ENCODE measurements at regions not wholly inside any gene's neighbourhood (a gene's known extent, or its start where the extent isn't known, plus 50 kb on each side); places are given as distances from the start of the nearest gene placed in this dataset.
"Not testable (repeated sequence)": the region's sequence is repeated elsewhere in the genome, so short reads cannot be mapped to it uniquely, and the experiment has no call there.

DNA sequence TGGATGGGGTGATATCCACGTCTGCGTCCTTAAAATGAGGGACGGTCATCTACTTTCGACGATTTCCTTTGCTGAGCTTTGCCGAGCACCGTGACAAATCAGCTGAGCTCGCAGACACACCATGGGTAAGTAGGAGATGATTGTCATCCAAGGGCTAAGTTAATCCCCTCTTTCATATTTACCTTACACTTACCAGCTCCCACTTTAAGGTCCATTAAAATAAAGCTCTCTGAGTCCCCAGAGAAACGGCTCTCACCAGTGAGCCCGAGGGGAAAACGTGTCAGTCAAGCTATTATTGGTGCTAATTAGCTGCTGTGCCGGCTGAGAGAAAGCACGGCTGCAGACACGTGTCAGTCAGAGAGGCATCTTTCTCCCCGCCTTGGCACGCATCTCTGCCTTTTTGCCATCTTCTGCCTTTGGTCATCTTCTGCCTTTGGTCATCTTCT lies 72.2 kb downstream of the CRLF2 start:
- DNase-seq (ENCODE audit: low read depth in 2 of 2), result no peak

DNA sequence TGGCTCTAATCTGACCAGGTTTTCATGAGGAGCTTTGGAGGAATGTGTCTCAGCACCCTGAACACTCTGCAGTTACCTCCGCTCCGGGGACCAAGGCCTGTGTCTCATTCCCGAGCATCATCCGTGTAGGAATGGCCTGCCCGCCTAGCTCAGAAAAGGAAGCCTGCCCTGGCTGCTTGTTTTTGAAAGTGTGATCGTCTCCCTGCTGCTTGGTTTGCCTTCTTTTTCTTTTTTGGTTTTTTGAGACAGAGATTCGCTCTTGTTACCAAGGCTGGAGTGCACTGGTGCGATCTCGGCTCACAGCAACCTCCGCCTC lies 73.3 kb downstream of the CRLF2 start:
- no peak for DNase-seq (ENCODE audit: low read depth in 2 of 2)

DNA sequence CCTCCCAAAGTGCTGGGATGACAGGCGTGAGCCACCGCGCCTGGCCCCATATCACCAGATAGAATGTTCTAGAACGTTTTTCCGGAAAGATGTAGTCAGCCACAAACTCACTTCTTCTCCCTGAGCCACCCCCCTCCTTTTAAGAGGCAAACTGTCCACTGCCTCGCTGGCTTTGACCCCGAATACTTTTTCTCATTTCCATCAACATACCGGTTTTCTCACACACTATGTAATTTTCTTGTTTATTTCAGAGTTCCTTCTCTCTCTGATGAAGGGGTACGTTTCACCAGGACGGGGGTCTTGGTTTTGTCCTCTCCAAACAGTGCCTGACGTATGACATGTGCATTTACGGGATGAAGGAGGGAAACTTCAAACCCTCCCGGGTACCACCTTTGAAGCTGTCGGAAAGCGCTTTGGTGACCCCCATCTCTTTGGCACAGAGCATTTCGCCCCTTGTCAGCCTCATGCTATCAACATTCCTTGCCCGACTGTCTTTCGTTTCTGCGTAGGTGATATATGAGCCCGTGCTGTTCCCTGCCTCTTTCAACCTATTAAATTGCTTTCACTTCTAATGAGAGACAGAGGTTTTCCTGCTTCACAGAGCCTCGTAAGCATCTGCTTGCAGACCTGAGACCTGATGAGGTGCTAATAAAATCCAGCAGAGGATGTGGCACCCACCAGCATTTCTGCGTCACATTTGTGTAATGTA lies 73.8 kb downstream of the CRLF2 start:
- DNase-seq (ENCODE audit: low read depth in 2 of 2), result no peak

DNA sequence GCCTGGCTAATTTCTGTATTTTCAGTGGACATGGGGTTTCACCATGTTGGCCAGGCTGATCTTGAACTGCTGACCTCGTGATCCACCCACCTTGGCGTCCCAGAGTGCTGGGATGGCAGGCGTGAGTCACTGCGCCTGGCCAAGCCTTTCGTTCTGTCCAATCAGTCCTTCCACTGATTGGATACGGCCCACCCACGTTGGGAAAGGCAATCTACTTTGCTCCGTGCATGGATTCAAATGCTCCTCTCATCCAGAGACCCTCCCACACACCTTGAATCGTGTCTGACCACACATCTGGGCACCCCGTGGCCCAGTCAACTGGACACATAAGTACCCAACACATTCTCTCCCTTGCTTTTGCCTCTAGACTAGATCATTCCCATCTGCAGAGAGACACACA lies 74.9 kb downstream of the CRLF2 start:
- no peak for DNase-seq (ENCODE audit: low read depth in 2 of 2)

DNA sequence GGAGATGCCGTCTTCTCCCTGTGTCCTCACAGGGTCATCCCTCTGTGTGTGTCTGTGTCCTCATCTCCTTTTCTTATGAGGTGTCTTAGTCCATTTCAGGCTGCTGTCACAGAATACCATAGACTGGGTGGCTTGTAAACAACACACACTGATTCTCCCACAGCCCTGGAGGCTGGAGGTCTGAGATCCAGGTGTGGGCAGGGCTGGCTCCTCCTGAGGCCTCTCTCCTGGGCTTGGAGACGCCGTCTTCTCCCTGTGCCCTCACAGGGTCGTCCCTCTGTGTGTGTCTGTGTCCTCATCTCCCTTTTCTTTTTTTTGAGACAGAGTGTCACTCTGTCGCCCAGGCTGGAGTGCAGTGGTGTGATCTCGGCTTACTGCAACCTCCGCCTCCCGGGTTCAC lies 75.9 kb downstream of the CRLF2 start:
- DNase-seq (ENCODE audit: low read depth in 2 of 2), result not testable (repeated sequence)

DNA sequence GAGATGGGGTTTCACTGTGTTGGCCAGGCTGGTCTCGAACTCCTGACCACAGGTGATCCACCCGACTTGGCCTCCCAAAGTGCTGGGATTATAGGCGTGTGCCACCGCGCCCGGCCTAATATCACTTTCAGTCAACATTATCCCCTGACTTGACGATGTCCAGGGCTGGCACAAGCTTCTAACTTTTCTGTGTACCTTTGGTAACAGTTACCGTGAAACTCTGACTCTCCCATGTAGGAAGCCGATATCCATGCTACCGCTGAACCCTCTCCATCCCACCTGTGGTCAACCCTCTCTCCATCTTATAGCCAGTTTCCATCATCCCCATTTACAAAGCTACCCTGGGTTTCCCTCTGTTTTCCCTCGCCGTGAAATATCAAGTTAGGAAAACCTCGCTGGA lies 77.5 kb downstream of the CRLF2 start:
- DNase-seq (ENCODE audit: low read depth in 2 of 2), result no peak

DNA sequence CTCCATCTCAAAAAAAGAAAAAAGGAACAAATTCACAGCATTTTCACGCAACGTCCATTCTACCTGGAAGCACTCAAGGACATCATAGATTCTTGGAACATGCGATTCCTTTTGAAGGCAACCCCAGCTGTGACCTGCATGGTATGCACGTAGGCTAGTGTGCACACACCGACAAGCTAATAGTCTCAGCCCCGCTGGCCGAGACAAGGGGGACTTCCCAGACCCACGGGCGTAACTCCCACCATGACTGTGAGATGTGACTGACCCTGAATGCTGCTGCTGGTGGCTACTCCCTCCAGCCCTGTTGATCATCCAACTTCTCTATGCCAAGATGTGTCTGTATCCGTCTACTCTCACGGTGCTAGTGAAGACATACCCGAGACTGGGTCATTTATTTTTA lies 78.3 kb downstream of the CRLF2 start:
- DNase-seq (ENCODE audit: low read depth in 2 of 2), result no peak

DNA sequence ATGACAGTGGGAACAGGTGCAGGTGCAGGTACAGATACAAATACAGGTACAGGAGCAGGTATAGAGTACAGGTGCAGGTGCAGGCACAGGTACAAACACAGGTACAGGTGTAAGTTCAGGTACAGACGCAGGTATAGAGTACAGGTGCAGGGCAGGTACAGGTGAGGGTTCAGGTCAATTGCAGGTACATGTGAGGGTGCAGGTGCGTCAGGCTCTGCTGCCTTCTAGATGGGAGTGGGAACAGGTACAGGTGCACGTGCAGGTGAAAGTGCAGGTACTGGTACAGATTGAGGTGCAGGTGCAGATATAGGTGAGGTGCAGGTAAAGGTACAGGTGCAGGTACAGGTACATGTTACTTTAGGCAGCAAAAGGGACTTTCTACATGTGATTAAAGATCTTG lies 85.7 kb downstream of the CRLF2 start:
- DNase-seq (ENCODE audit: low read depth in 2 of 2), result no peak

DNA sequence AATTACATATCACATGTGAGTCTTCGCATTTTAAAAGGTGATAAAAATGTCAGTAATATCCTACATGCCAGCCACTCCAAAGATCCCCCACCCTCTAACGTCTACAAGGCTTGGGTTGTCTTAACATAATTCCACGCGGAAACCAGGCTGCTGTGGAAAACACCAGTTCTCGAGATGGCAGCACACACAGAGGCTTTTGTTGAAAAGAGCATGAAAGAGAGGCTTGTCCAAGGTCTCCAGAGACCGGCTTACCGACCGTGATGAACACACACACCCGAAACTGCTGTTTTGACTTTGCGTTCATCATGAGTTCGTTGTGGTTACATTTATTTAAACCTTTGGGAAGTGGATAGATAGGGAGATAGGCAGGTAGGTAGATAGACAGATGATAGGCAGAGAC lies 87.9 kb downstream of the CRLF2 start:
- no peak for DNase-seq (ENCODE audit: low read depth in 2 of 2)

DNA sequence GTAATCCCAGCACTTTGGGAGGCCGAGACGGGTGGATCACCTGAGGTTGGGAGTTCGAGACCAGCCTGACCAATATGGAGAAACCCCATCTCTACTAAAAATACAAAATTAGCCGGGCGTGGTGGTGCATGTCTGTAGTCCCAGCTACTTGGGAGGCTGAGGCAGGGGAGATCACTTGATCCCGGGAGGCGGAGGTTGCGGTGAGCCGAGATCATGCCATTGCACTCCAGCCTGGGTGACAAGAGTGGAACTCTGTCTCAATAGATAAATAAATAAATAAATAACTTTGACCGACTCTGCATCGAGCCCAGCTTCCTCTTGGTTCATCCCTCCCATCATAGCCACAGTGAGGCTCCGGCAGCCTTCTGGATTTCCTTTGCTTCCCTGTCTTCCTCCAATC lies 89.6 kb downstream of the CRLF2 start:
- not testable (repeated sequence) for DNase-seq (ENCODE audit: low read depth in 2 of 2)

DNA sequence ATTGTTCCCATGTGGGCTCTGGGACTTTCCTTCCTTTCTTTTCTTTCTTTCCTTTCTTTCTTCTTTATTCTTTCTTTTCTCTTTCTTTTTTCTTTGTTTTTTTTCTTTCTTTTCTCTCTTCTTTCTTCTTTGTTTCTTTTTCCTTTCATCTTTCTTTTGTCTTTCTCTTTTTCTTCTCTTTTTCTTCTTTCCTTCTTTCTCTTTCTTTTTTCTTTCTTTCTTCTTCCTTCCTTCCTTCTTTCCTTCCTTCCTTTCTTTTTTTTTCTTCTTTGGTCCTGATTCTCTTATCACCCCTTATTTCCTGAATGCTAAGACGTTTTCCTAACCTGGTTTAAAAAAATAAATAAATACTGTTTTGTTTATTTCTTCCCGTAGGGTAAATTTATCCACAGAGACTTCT lies 93.2 kb downstream of the CRLF2 start:
- DNase-seq (ENCODE audit: low read depth in 2 of 2), result no peak

DNA sequence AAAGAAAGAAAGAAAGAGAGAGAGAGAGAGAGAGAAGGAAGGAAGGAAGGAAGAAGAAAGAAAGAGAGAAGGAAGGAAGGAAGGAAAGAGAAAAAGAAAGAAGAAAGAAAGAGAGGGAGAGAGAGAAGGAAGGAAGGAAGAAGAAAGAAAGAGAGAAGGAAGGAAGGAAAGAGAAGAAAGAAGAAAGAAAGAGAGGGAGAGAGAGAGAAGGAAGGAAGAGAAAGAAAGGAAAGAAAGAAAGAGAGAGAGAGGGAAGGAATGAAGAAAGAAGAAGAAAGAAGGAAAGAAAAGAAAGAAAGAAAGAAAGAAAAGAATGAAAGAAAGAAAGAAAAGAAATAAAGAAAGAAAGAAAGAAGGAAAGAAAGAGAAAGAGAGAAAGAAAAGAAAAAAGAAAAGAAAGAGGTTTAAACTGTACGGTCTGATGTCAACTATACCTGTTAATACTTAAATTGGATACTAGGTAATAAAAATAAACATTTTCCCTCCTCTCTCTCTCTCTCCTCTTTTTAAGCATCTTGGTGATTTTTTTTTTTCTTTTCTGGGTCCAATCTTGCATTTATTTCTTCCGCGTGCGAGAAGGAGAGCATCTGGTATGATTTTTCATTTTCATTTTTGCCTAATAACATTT lies 93.8 kb downstream of the CRLF2 start:
- DNase-seq (ENCODE audit: low read depth in 2 of 2), result no peak

DNA sequence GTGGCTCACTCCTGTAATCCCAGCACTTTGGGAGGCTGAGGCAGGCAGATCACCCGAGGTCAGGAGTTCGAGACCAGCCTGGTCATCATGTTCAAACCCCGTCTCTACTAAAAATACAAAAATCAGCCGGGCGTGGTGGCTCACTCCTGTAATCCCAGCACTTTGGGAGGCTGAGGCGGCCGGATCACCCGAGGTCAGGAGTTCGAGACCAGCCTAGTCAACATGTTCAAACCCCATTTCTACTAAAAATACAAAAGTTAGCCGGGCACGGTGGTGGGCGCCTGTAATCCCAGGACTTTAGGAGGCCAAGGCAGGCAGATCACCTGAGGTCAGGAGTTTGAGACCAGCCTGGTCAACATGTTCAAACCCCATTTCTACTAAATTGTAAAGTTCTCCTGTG lies 97.0 kb downstream of the CRLF2 start:
- not testable (repeated sequence) for DNase-seq (ENCODE audit: low read depth in 2 of 2)

DNA sequence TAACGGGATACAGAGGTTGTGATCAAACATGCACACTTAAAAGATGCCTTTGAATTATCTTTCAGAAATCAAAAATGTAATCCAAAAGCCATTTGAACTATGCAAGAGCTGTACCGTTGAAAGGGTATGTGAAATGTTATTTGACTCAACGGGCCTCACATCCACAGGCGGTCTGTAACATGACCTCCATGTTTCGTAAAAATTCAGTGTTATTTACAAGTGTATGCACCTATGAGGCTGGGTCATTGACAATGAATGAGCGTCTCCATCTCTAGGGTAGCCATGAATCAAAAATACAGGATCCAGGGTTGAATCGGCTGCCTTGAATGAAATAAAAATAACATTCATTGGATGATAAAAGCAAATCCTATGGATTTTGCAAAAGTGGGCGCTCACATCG lies 100.1 kb downstream of the CRLF2 start:
- DNase-seq (ENCODE audit: low read depth in 2 of 2), result no peak

DNA sequence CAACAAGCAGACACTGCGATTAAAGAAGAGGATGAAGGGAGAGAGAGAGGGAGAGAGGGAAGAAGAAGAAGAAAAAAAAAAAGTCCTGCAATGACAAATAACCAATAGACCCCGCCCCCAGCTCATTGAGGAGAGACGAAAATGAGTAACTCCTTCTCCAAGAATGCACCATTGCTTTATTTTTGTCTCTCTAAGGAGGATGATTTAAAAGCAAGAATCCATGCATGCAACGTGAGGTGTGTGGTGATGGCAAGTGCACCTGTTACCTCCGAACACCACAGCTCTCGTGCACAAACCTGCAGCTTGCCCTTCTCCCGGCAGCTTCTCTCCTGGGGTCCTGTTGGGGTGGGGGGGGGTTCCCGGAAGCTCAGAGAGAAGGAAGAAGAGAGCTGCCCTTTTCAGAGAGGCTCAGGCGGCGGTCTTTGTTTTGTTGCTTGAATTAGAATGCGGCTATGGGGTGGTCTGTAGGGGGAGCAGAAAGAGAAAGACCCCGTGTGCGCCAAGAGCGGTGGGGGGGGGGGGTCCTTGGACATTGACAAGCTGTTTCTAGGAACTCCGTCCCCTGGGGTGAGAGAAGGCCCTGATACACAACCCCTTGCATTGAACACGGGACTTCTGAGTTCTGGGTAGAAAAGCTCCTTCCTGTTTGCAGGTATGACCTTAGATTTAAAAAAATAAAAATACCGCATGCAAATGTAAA lies 100.7 kb downstream of the CRLF2 start:
- no peak for DNase-seq (ENCODE audit: low read depth in 2 of 2)

DNA sequence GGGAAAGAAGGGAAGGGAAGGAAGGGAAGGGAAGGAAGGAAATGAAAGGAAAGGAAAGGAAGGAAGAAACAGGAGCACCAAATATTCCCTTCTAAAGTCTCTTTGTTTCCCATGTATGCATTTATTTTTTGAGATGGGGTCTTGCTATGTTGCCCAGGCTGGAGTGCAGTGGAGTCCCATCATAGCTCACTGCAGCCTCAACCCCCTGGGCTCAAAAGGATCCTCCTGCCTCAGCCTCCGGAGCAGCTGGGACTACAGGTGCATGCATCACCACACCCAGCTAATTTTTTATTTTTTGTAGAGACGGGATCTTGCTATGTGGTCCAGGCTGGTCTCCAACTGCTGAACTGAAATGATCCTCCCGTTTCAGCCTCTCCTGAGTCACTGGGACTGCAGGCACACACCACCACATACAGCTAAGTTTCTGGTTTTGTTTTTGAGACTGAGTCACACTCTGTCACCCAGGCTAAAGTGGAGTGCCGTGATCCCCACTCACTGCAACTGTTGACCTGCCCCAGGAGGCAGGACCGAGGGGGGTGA lies 102.8 kb downstream of the CRLF2 start:
- DNase-seq (ENCODE audit: low read depth in 2 of 2), result no peak

DNA sequence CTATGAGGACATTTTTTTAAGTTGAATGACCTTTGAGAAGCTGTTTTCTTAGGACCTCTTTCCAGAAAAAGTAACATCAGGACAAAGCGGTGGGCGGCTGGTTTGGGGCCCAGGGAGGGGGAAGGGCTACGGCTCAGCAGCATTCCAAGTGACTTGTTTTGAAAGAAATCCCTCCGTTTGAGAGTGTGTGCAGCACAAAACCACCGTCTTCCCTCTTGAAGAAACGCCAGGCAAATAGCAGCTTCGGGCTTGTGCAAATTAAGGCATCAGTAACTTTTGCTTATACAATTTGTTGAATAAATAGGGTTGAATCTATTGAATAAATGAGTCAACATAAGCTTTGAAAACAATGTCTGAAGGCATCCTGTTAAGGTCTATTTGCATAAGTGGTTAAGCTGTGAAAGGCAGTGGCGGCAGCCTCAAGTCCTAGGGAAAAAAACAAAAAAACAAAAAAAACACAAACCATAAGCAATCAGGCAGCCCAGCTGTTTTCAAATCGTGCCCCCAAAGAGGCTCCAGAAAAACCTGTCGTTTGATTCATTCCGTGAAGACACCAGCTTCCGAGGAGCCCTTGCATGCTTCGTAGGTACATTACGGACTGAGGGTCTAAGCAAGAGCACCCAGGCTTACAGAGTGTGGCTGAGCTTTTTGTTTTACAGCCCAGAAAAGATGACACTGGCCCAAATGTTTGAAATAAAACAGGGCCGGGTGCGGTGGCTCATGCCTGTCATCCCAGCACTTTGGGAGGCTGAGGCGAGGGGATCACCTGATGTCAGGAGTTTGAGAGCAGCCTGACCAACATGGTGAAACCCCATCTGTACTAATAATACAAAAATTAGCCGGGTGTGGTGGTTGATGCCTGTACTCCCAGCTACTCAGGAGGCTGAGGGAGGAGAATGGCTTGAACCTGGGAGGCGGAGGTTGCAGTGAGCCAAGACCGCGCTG lies 103.7 kb downstream of the CRLF2 start:
- DNase-seq (ENCODE audit: low read depth in 2 of 2), result no peak

DNA sequence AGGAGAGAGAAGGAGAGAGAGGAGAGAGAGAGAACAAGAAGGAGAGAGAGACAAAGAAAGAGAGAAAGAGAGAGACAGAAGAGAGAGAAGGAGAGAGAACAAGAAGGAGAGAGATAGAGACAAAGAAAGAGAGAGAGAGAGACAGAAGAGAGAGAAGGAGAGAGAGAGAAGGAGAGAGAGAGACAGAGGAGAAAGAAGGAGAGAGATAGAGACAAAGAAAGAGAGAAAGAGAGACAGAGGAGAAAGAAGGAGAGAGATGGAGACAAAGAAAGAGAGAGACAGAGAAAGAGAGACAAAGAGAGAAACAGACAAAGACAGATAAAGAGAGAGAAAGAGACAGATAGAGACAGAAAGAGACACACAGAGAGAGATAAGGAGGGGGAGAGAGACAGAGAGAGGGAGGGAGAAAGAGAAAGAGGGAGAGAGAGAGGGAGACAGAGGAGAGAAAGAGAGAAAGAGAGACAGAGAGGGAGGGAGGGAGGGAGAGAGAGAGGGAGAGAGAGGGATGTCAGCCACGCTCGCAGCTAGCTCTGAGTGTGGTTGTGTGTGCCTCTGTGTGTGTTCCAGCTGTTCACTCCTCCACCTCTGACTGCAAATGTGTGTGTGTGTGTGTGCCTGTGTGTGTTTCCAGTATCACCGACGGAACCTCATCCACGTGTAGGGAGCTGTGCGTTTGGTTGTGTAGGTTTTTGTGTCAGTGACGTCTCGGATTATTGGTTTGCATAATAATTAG lies 105.8 kb downstream of the CRLF2 start:
- DNase-seq (ENCODE audit: low read depth in 2 of 2), result no peak

DNA sequence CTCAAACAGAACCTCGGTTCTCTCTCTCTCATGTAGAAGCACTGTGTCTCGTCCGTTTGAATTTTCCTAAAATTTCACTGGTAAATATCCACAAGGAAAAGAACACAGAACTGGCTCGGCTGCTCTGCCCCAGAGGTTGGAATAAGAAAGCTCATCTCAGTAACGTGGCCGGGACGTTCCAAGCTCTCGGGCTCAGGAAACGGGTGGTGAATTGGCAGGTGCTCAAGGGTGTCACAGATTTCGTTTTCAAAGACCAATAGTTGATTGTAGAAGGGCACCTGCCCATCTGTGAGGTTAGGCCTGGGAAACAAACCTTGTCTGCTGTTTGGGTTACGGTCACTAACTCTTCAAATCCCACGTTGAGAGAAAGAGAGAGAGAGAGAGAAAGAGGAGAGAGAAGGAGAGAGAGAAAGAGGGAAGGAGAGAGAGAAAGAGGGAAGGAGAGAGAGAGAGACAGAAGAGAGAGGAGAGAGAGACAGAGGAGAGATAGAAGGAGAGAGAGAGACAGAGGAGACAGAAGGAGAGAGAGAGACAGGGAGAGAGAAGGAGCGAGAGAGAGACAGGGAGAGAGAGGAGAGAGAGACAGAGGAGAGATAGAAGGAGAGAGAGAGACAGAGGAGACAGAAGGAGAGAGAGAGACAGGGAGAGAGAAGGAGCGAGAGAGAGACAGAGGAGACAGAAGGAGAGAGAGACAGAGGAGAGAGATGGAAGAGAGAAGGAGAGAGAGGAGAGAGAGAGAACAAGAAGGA lies 106.6 kb downstream of the CRLF2 start:
- no peak for DNase-seq (ENCODE audit: low read depth in 2 of 2)

DNA sequence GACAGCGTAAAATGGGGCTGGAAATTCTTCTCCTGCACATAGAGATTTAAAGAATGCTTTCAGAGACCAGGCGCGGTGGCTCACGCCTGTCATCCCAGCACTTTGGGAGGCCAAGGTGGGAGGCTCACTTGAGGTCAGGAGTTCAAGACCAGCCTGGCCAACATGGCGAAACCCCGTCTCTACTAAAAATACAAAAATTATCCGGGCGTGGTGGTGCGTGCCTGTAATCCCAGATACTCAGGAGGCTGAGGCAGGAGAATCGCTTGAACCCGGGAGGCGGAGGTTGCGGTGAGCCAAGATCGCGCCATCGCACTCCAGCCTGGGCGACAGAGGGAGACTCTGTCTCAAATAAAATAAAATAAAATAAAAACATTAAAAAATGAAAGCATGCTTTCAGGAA lies 107.4 kb downstream of the CRLF2 start:
- not testable (repeated sequence) for DNase-seq (ENCODE audit: low read depth in 2 of 2)

Data from stimulated activated CD8-positive, alpha-beta memory T cell treated with anti-CD3 and anti-CD28 coated beads, Interleukin-2, amount 100 ng/mL, for 48 hours (primary cell).